Body of pancreas (tissue), 4 donors: ENCODE measurements at regions not wholly inside any gene's neighbourhood (a gene's known extent, or its start where the extent isn't known, plus 50 kb on each side); places are given as distances from the start of the nearest gene placed in this dataset.

Source experiments
- ATAC-seq: fragments of 150-250 bp; one replicate; pipeline ENCODE4 v1.9.1; 2016
- DNase-seq, 4 donors: peaks; one replicate each; pipeline ENCODE4 v3.0.0-alpha.2; 2019
- H3K27ac ChIP-seq, 4 donors: fragments of 200-600 bp; sonication (generic); 1 replicate in 3 of 4; 2 replicates in 1 of 4; pipeline versions ENCODE4 v1.5.1 to v1.6.1; 2016 to 2019; ENCODE audit warnings: mild to moderate bottlenecking in 1 of 4, mixed read lengths in 1 of 4, moderate library complexity in 1 of 4
- H3K27me3 ChIP-seq, 2 donors: fragments of 200-600 bp; sonication (generic); one replicate each; pipeline ENCODE4 v1.6.0; 2016; ENCODE audit warnings: mild to moderate bottlenecking in 1 of 2
- H3K36me3 ChIP-seq, 2 donors: fragments of 200-600 bp; sonication (generic); replicated peaks in 1 of 2; 2 replicates each; pipeline ENCODE4 v1.5.1; 2016; ENCODE audit warnings: low read depth in 2 of 2; ENCODE audit not compliant: insufficient read depth in 1 of 2
- H3K4me1 ChIP-seq: fragments of 200-600 bp; sonication (generic); one replicate; pipeline ENCODE4 v1.6.0; 2016
- H3K4me3 ChIP-seq, 2 donors: fragments of 200-600 bp; sonication (generic); 1 replicate in 1 of 2; 2 replicates in 1 of 2; pipeline ENCODE4 v1.5.1; 2016 to 2019
- H3K9me3 ChIP-seq, 3 donors: fragments of 200-600 bp; sonication (generic); 1 replicate in 2 of 3; 2 replicates in 1 of 3; pipeline ENCODE4 v1.5.1; 2016
- POLR2A ChIP-seq, 3 donors: fragments of 450-650 bp; IDR thresholded peaks; one replicate each; pipeline ENCODE4 v1.6.1; 2016; ENCODE audit warnings: antibody characterized with exemption in 3 of 3, mild to moderate bottlenecking in 2 of 3
- WGBS, 2 donors: methylation state at CpG; one replicate each; pipeline ENCODE4 v1.1.5; 2017; 5-methylcytosine and 5-hydroxymethylcytosine counted together
- intact Hi-C: fragments of 100-400 bp; cut with DNase I; formaldehyde crosslinking; loops from one replicate; pipeline ENCODE4 v1.15.1; 2023
- TF ChIP-seq, protein P1 (sequence below), 7 experiments: fragments of 450-650 bp in 4 of 7; fragments of 200-600 bp in 3 of 7; sonication (generic) in 3 of 7; IDR thresholded peaks; one replicate each; pipeline ENCODE4 v1.5.1; 2016 to 2019; ENCODE audit warnings: antibody characterized with exemption in 7 of 7

DNA sequence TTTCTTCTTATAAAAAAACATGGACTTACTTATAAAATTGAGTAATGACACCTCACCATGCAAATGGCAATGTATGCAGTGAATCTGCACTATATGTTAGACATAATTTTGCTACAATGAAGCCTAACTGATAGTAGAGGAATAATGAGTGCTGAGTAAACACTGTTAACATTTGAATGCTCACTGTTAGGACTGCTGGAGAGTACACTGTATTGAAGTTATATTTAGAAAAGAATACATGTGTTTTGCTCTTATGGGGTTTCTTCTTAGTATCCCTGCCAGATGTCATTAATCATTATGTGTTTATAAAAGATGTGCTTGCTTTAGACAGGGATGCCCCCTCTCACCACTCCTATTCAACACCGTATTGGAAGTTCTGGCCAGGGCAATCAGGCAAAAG lies 111.1 kb upstream of the ZP4 start:
- ATAC-seq (no peak), DNase-seq (no peak)
- intact Hi-C loops: no loop called here
- H3K4me3 ChIP-seq: no peak overlapping the region
- H3K36me3 ChIP-seq: no peaks in the 10 kb centered on the region
- H3K9me3 ChIP-seq: no peaks in the 10 kb centered on the region
- no peaks in the 10 kb centered on the region for H3K27me3 ChIP-seq
- H3K4me1 ChIP-seq: no peaks in the 10 kb centered on the region
- WGBS, 2 donors: 55 to 60% methylated on average over 1 of the region's 1 CpG
- no peak overlapping the region for H3K27ac ChIP-seq
- no peak for TF ChIP-seq POLR2A (IDR thresholded peaks at IDR 0.05)
- TF ChIP-seq, protein P1, sequence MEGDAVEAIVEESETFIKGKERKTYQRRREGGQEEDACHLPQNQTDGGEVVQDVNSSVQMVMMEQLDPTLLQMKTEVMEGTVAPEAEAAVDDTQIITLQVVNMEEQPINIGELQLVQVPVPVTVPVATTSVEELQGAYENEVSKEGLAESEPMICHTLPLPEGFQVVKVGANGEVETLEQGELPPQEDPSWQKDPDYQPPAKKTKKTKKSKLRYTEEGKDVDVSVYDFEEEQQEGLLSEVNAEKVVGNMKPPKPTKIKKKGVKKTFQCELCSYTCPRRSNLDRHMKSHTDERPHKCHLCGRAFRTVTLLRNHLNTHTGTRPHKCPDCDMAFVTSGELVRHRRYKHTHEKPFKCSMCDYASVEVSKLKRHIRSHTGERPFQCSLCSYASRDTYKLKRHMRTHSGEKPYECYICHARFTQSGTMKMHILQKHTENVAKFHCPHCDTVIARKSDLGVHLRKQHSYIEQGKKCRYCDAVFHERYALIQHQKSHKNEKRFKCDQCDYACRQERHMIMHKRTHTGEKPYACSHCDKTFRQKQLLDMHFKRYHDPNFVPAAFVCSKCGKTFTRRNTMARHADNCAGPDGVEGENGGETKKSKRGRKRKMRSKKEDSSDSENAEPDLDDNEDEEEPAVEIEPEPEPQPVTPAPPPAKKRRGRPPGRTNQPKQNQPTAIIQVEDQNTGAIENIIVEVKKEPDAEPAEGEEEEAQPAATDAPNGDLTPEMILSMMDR (IDR thresholded peaks at IDR 0.05): no peak

DNA sequence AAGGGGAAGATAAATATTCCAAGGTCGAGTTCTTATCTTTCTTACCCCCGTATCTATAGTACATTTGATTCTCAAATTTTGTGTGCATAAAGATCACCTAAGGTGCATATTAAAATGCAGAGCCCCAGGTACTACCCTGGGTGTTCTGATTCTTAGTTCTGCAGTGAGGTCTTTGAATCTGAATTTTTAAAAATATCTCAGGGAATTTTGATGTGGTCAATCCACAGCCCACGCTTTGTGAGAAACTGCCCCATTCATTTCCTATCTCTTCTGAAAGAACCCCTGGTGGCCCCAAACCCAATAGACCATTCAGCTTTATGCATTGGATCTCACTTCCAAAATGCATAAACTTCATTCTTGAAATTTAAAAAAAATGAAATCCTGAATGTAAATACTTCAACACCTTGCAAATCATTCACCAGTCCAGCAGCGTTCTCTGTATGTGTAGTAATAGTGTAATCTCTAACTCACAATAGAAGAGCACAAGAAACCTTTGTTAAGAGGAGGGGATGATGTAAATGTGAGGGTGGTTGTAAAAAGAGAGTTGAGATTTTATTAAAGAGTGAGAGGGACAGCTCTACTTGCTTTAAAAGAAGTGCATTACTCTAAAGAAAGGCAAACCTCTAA lies 108.8 kb upstream of the ZP4 start:
- Histone ChIP-seq H3K9me3 (no peaks in the 10 kb centered on the region), H3K36me3 (no peaks in the 10 kb centered on the region), H3K27me3 (no peaks in the 10 kb centered on the region), H3K27ac (no peak overlapping the region), H3K4me3 (no peak overlapping the region), H3K4me1 (no peaks in the 10 kb centered on the region)
- TF ChIP-seq, protein P1 (IDR thresholded peaks at IDR 0.05): no peak
- no peak for TF ChIP-seq POLR2A (IDR thresholded peaks at IDR 0.05)
- no peak for ATAC-seq
- intact Hi-C loops: no loop called here
- WGBS, 2 donors: 31 to 34% methylated on average over 4 of the region's 4 CpGs
- no peak for DNase-seq

DNA sequence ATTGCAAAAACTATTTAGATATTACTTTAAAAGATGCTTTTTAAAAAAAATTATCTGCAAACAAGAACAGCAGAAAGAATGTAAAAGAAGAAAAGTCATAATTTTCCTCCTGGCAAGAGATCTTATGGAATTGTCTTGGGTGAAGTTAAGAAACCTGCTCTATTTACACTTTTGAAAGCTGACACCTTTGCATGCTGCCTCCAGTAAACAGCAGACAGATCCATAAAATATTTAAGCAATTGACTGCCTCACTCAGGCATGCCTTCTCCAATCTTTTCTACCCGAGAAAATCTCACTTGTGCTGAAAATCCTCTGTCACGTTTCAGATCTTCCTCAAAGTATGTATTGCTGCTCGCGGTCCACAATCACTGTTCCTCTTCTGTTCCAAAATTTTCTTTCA lies 107.9 kb upstream of the ZP4 start:
- 57 to 67% methylated on average over 4 of the region's 4 CpGs for WGBS, 2 donors
- DNase-seq (no peak), ATAC-seq (no peak)
- Histone ChIP-seq H3K9me3 (no peaks in the 10 kb centered on the region), H3K27me3 (no peaks in the 10 kb centered on the region), H3K36me3 (no peaks in the 10 kb centered on the region), H3K4me3 (no peak overlapping the region), H3K27ac (no peak overlapping the region), H3K4me1 (no peaks in the 10 kb centered on the region)
- intact Hi-C loops: no loop called here
- TF ChIP-seq, protein P1 (IDR thresholded peaks at IDR 0.05): no peak
- no peak for TF ChIP-seq POLR2A (IDR thresholded peaks at IDR 0.05)

DNA sequence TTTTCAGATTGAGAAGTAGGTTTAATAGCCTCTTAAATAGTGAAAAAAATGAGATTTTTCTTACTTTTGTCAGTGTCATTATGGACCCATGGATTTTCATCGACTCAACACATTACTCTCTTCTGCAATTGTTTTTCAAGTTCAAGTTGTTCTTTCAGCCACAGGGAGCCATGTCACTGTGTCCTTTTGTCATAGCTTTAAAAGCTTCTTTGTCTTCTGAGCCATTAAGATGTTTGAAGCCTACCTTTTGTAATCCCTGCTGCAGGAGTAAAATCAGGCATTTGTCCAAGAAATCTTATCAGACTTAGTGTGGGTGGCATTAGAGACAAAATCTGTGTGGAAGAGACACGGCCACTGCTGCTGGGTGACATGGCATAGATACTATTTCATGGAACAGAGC lies 92.8 kb upstream of the ZP4 start:
- Histone ChIP-seq H3K36me3 (no peaks in the 10 kb centered on the region), H3K4me1 (no peaks in the 10 kb centered on the region), H3K27ac (no peak overlapping the region), H3K4me3 (no peak overlapping the region), H3K27me3 (no peaks in the 10 kb centered on the region), H3K9me3 (no peaks in the 10 kb centered on the region)
- DNase-seq: no peak
- 24 to 30% methylated on average over 2 of the region's 2 CpGs for WGBS, 2 donors
- TF ChIP-seq, protein P1 (IDR thresholded peaks at IDR 0.05): no peak
- no peak for TF ChIP-seq POLR2A (IDR thresholded peaks at IDR 0.05)
- intact Hi-C loops: no loop called here
- ATAC-seq: no peak

DNA sequence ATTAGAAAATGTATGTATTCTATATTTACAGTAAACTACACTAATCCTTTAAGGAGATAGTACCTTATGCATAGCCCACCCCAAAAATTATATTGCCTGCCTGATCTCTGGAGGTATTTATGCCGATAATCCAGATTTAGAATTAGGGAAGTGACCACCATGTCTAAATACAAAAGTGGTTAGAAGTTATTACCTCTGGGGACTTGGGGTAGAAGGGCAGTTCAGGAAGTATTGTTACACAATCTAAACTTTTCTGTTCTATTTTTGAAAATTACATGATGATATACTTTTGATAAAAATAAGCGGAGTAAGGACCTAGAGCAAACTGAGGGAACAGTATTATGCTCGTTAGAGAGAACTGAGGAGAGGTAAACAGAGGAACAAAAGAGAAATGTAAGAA lies 90.5 kb upstream of the ZP4 start:
- Histone ChIP-seq H3K36me3 (no peaks in the 10 kb centered on the region), H3K9me3 (no peaks in the 10 kb centered on the region), H3K27ac (no peak overlapping the region), H3K4me1 (no peaks in the 10 kb centered on the region), H3K4me3 (no peak overlapping the region), H3K27me3 (no peaks in the 10 kb centered on the region)
- DNase-seq (no peak), ATAC-seq (no peak)
- TF ChIP-seq POLR2A (IDR thresholded peaks at IDR 0.05): no peak
- TF ChIP-seq, protein P1 (IDR thresholded peaks at IDR 0.05): no peak
- intact Hi-C loops: no loop called here
- WGBS, 2 donors: 71 to 85% methylated on average over 3 of the region's 3 CpGs
